T-helper 1 cell treated with Interleukin-12 subunit alpha and Interleukin-12 subunit beta and Interleukin-4 antibody, amounts not matched to agents 30 μg/mL and 1 μg/mL, for 36 hours (primary cell): ENCODE measurements at regions not wholly inside any gene's neighbourhood (a gene's known extent, or its start where the extent isn't known, plus 50 kb on each side); places are given as distances from the start of the nearest gene placed in this dataset.

Source experiments
- H3K27ac Mint-ChIP-seq: one replicate; pipeline ENCODE4 v1.8.0; 2021; ENCODE audit warnings: mild to moderate bottlenecking, mixed read lengths
- H3K27me3 Mint-ChIP-seq: one replicate; pipeline ENCODE4 v1.8.0; 2021; ENCODE audit warnings: low read depth, mixed read lengths
- H3K36me3 Mint-ChIP-seq: one replicate; pipeline ENCODE4 v1.8.0; 2021; ENCODE audit warnings: low read depth, mixed read lengths
- H3K4me1 Mint-ChIP-seq: one replicate; pipeline ENCODE4 v1.8.0; 2021; ENCODE audit warnings: low read depth, mixed read lengths
- H3K4me3 Mint-ChIP-seq: one replicate; pipeline ENCODE4 v1.8.0; 2021; ENCODE audit warnings: mild to moderate bottlenecking, moderate library complexity, mixed read lengths
- H3K9me3 Mint-ChIP-seq: one replicate; pipeline ENCODE4 v1.8.0; 2021; ENCODE audit warnings: mixed read lengths

GRCh38 chrX:40326186-40326965, 228.6 kb upstream of the BCOR start:
- Mint-ChIP-seq H3K4me1 (no peaks in the 10 kb centered on the region), H3K4me3 (no peak overlapping the region), H3K9me3 (peaks cover under 1% of the 10 kb centered on the region), H3K36me3 (no peaks in the 10 kb centered on the region), H3K27me3 (no peaks in the 10 kb centered on the region), H3K27ac (no peak overlapping the region)

DNA sequence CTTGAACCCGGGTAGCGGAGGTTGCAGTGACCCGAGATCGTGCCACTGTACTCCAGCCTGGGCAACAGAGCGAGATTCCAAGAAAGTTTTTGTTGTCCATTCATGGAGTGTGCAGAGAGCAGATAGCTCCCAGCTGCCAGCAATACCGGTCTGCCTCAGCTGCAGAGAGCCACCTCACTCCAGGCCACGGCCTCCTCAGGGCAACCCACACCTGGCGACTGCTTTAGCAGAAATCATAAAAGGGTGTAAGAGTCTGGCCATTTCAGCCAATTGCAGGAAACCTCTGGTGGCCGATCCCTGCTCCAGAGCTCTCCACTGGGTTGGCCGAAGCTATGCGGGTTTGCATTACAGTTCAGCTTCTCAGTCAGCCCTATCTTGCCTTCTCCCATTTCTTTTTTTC, 227.4 kb upstream of the BCOR start:
- Mint-ChIP-seq H3K27ac (no peak overlapping the region), H3K36me3 (no peaks in the 10 kb centered on the region), H3K4me1 (no peaks in the 10 kb centered on the region)

GRCh38 chrX:40323977-40324376, 226.2 kb upstream of the BCOR start:
- Mint-ChIP-seq H3K27ac (no peak overlapping the region), H3K27me3 (no peaks in the 10 kb centered on the region), H3K36me3 (no peaks in the 10 kb centered on the region), H3K4me3 (no peak overlapping the region), H3K9me3 (peaks cover 7% of the 10 kb centered on the region), H3K4me1 (no peaks in the 10 kb centered on the region)

More for the DNA sequence above, 227.4 kb upstream of the BCOR start:
- no peaks in the 10 kb centered on the region for H3K27me3 Mint-ChIP-seq
- H3K4me3 Mint-ChIP-seq: no peak overlapping the region
- H3K9me3 Mint-ChIP-seq: peaks cover 7% of the 10 kb centered on the region

- no peaks in the 10 kb centered on the region for H3K4me1 Mint-ChIP-seq
- peaks cover 15% of the 10 kb centered on the region for H3K9me3 Mint-ChIP-seq
- no peaks in the 10 kb centered on the region for H3K36me3 Mint-ChIP-seq
- H3K4me3 Mint-ChIP-seq: no peak overlapping the region
- no peak overlapping the region for H3K27ac Mint-ChIP-seq
- H3K27me3 Mint-ChIP-seq: no peaks in the 10 kb centered on the region
Observed at GRCh38 chrX:40320819-40321218, 223.1 kb upstream of the BCOR start.

DNA sequence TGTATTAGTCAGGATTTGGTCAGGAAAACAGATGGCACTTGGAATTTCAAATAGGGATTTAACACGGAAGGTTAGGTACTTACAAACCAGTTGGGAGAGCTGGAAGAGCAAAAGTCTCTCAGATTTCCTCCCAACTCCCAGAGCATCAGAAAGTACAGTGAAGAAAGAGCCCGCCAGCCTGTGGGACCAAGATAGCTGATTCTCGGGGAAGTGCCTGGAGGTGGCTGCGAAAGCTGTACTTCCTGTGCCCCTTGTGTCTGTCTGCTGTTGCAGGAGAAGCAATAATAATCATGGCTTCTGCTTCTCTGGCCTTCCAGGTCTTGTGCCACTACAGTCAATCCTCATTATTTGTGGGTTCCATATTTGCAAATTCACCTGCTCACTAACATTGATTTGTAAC, 221.0 kb upstream of the BCOR start:
- no peak overlapping the region for H3K4me3 Mint-ChIP-seq
- H3K9me3 Mint-ChIP-seq: peaks cover 18% of the 10 kb centered on the region
- H3K27ac Mint-ChIP-seq: no peak overlapping the region
- H3K36me3 Mint-ChIP-seq: no peaks in the 10 kb centered on the region
- H3K4me1 Mint-ChIP-seq: no peaks in the 10 kb centered on the region
- no peaks in the 10 kb centered on the region for H3K27me3 Mint-ChIP-seq

DNA sequence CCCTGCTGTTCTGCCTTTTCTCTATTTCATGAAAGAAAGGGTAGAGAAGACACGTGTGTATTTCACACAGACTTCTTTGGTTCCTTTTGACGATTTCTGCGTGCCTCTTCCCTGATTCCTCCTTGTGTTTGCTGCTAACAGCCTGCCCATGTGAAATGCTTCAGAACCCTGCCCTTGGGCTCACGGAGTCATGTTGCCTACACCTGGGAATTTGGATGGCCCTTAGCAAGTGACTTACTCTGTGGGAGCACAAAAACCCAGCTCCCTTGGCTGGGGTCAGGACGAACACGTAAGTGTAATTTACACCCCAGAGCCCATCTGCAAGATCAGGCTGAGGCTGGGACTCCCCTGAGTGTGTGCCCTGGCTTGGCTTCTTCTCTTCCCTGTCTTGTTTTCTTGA, 220.3 kb upstream of the BCOR start:
- Mint-ChIP-seq H3K4me3 (no peak overlapping the region), H3K4me1 (no peaks in the 10 kb centered on the region), H3K36me3 (no peaks in the 10 kb centered on the region), H3K27me3 (no peaks in the 10 kb centered on the region), H3K27ac (no peak overlapping the region), H3K9me3 (peaks cover 18% of the 10 kb centered on the region)

GRCh38 chrX:40316502-40316901, 218.7 kb upstream of the BCOR start:
- no peaks in the 10 kb centered on the region for H3K4me1 Mint-ChIP-seq
- H3K36me3 Mint-ChIP-seq: no peaks in the 10 kb centered on the region
- H3K27ac Mint-ChIP-seq: no peak overlapping the region
- peaks cover 18% of the 10 kb centered on the region for H3K9me3 Mint-ChIP-seq
- no peak overlapping the region for H3K4me3 Mint-ChIP-seq
- no peaks in the 10 kb centered on the region for H3K27me3 Mint-ChIP-seq

DNA sequence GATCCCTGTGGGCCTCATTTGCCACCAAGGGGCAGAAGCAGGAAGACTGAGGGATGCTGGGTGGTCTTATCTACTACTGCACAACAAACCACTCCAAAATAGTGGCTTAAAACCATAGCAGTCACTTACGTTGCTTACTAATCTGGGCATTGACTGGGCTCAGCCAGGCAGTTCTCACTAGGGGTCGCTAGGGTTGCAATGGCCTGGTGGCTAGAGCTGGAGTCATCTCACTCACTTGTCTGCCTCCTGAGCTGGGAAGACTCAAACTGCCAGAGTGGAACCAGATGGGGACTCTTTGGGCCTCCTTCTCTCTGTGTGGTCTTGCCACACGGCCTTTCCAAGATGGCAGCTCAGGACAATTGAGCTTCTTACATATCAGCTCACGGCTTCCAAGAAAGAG, 216.3 kb upstream of the BCOR start:
- Mint-ChIP-seq H3K4me1 (no peaks in the 10 kb centered on the region), H3K27me3 (no peaks in the 10 kb centered on the region), H3K4me3 (no peak overlapping the region), H3K9me3 (peaks cover 11% of the 10 kb centered on the region), H3K27ac (no peak overlapping the region), H3K36me3 (no peaks in the 10 kb centered on the region)

- Mint-ChIP-seq H3K4me3 (no peak overlapping the region), H3K4me1 (no peaks in the 10 kb centered on the region), H3K36me3 (no peaks in the 10 kb centered on the region), H3K27ac (no peak overlapping the region), H3K9me3 (peaks cover 11% of the 10 kb centered on the region), H3K27me3 (no peaks in the 10 kb centered on the region)
Observed at GRCh38 chrX:40313269-40313668, 215.5 kb upstream of the BCOR start.

DNA sequence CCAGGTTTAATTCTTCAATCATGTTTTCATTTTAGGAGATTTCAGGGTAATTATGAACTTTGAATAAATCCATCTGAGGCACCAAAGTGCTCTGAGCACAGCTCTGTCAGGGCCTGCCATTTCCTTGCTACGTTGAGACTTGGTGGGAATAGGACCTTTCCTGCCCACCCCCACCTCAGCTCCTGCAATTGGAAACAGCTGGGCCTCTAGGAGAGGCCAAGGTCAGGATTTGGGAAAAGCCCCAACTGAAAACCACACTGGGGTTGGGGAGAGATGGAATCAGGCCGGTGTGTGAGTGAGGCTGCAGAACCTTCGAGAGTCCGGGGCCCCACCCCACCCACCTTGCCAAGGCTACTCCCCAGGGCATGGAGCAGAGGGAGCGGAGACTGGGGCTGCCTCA, 212.7 kb upstream of the BCOR start:
- H3K27ac Mint-ChIP-seq: no peak overlapping the region
- no peaks in the 10 kb centered on the region for H3K27me3 Mint-ChIP-seq
- no peaks in the 10 kb centered on the region for H3K9me3 Mint-ChIP-seq
- H3K36me3 Mint-ChIP-seq: no peaks in the 10 kb centered on the region
- no peaks in the 10 kb centered on the region for H3K4me1 Mint-ChIP-seq
- no peak overlapping the region for H3K4me3 Mint-ChIP-seq

DNA sequence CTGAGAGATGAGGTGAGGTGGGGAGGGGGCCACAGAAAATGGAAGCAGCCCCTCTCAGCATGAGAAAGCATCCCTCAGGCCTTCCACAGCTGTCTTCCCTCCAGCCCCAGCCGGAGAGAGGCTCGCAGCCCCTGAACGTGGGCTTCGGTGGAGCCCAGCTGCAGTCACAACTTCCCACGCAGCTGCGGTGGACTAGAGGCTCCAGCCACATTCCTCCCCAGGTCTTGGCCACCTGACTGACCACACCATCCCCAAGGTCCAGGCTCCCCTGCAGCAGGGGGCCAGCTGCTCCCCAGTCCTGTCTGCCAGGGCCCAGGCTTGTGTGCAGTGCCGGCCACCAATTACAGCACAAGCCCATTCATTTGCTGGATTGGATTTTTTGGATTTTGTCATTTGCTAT, 212.3 kb upstream of the BCOR start:
- Mint-ChIP-seq H3K4me3 (no peak overlapping the region), H3K36me3 (no peaks in the 10 kb centered on the region), H3K9me3 (no peaks in the 10 kb centered on the region), H3K27ac (no peak overlapping the region), H3K4me1 (no peaks in the 10 kb centered on the region), H3K27me3 (no peaks in the 10 kb centered on the region)

DNA sequence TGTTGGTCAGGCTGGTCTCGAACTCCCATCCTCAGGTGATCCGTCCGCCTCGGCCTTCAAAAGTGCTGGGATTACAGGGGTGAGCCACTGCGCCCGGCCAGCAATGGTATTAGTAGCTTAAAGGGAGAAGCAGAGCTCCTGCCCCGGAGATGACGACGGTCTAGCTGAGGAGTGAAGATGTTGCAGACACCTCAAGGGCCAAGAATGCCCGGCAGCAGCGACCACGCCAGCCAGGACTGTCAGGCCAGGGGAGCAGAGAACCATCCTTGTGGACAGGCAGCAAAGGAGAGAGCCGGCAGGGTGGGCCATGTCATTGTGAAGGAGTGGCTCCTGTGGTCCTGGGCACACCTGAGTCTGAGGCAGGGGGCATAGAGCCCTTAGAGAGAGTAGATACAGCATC, 210.1 kb upstream of the BCOR start:
- H3K4me3 Mint-ChIP-seq: no peak overlapping the region
- H3K36me3 Mint-ChIP-seq: no peaks in the 10 kb centered on the region
- H3K27ac Mint-ChIP-seq: no peak overlapping the region
- H3K4me1 Mint-ChIP-seq: peaks cover 5% of the 10 kb centered on the region
- H3K9me3 Mint-ChIP-seq: no peaks in the 10 kb centered on the region
- no peaks in the 10 kb centered on the region for H3K27me3 Mint-ChIP-seq

GRCh38 chrX:40304115-40304514, 206.4 kb upstream of the BCOR start:
- peaks cover 10% of the 10 kb centered on the region for H3K4me1 Mint-ChIP-seq
- peaks cover 3% of the 10 kb centered on the region for H3K27me3 Mint-ChIP-seq
- H3K36me3 Mint-ChIP-seq: no peaks in the 10 kb centered on the region
- H3K4me3 Mint-ChIP-seq: no peak overlapping the region
- H3K9me3 Mint-ChIP-seq: no peaks in the 10 kb centered on the region
- H3K27ac Mint-ChIP-seq: no peak overlapping the region

GRCh38 chrX:40303256-40304077, 205.7 kb upstream of the BCOR start:
- no peak overlapping the region for H3K27ac Mint-ChIP-seq
- H3K4me3 Mint-ChIP-seq: no peak overlapping the region
- H3K4me1 Mint-ChIP-seq: peaks cover 10% of the 10 kb centered on the region
- peaks cover 3% of the 10 kb centered on the region for H3K27me3 Mint-ChIP-seq
- no peaks in the 10 kb centered on the region for H3K9me3 Mint-ChIP-seq
- no peaks in the 10 kb centered on the region for H3K36me3 Mint-ChIP-seq

- peaks cover 3% of the 10 kb centered on the region for H3K27me3 Mint-ChIP-seq
- H3K27ac Mint-ChIP-seq: no peak overlapping the region
- H3K36me3 Mint-ChIP-seq: no peaks in the 10 kb centered on the region
- peaks cover 10% of the 10 kb centered on the region for H3K4me1 Mint-ChIP-seq
- no peaks in the 10 kb centered on the region for H3K9me3 Mint-ChIP-seq
- H3K4me3 Mint-ChIP-seq: no peak overlapping the region
Observed at GRCh38 chrX:40300286-40300890, 202.6 kb upstream of the BCOR start.
